ENCODE measurements at regions not wholly inside any gene's neighbourhood (a gene's known extent, or its start where the extent isn't known, plus 50 kb on each side); places are given as distances from the start of the nearest gene placed in this dataset.

DNA sequence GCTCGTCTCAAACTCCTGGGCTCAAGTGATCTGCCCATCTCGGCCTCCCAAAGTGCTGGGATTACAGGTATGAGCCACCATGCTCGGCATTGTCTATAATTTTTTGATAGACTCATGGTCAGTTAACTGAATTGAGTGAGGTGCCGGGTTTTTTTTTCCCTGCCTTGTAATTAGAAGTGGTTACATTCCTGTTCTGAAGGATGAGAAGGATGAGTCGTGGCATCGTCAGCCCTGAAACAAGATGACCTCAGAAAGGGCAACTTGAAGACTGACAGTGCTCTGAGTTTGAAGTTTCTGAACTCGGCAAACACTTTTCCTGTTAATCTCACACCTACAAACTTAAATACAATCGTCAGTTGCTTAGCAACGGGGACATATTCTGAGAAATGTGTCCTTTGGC, 158.7 kb upstream of the PDE10A start:
- DNase-seq (ENCODE audit: low read depth): no peak
- H3K4me3 ChIP-seq (ENCODE audit: low read depth, low read length): no peak overlapping the region
- TF ChIP-seq, protein P1, sequence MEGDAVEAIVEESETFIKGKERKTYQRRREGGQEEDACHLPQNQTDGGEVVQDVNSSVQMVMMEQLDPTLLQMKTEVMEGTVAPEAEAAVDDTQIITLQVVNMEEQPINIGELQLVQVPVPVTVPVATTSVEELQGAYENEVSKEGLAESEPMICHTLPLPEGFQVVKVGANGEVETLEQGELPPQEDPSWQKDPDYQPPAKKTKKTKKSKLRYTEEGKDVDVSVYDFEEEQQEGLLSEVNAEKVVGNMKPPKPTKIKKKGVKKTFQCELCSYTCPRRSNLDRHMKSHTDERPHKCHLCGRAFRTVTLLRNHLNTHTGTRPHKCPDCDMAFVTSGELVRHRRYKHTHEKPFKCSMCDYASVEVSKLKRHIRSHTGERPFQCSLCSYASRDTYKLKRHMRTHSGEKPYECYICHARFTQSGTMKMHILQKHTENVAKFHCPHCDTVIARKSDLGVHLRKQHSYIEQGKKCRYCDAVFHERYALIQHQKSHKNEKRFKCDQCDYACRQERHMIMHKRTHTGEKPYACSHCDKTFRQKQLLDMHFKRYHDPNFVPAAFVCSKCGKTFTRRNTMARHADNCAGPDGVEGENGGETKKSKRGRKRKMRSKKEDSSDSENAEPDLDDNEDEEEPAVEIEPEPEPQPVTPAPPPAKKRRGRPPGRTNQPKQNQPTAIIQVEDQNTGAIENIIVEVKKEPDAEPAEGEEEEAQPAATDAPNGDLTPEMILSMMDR (IDR thresholded peaks at IDR 0.05; ENCODE audit: insufficient read depth, low read depth, low read length): no peak

DNA sequence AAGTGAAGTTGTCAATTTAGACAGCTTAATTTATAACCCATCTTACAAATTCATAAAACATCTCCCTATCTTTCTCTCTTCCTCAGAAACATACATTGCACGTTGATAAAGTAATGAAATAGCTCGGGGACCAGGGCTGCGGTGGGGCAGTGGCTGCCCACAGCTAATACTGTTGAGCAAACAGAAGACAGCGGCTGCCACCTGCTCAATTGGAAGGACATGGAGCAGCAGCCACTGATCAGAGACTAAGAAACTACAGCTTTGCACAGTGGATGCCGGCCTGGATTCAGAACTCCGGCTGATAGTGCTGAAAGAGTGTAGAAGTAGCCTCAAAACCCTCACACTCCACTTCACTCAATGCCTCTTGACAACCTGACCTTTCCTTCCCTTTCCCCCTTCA, 157.9 kb upstream of the PDE10A start:
- TF ChIP-seq, protein P1 (IDR thresholded peaks at IDR 0.05; ENCODE audit: insufficient read depth, low read depth, low read length): no peak
- no peak for DNase-seq (ENCODE audit: low read depth)
- no peak overlapping the region for H3K4me3 ChIP-seq (ENCODE audit: low read depth, low read length)

DNA sequence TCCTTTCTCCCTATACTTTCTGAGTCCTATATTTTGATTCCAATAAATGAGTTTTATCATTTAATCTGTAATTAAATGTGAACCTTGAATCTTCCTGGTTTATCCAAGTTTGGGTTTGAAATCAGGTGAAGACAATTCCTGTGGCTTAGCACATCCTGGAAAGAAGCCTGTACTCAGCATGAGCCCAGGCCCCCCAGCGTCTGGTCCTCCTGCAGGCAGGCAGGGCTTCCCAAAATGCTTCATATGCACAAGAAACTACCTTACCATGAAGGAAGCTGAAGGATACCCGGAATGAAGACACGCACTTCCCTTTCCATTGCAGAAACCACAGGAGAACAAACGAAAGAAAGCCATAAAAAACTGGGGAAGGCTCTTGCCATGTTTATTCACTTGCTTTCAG, 157.4 kb upstream of the PDE10A start:
- H3K4me3 ChIP-seq (ENCODE audit: low read depth, low read length): no peak overlapping the region
- no peak for DNase-seq (ENCODE audit: low read depth)
- TF ChIP-seq, protein P1 (IDR thresholded peaks at IDR 0.05; ENCODE audit: insufficient read depth, low read depth, low read length): no peak

DNA sequence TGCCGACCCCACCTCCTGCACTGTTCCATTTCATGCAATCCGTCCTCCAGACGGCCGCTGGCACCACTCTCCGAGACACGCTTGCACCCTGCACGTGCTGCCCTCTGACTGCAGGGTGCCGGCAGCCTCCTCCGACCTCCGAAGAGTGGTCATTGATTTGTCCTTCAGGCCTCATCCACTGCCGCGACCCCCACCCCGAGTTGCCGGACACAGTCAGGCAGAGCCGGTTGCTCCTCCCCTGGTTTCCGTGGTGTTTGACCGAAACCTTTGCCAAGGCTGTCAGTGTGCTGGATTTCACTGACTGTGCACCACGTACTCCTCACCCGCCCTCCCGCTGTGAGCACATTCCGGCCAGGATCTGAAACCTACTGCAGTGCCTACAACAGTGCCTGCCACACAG, 156.4 kb upstream of the PDE10A start:
- no peak overlapping the region for H3K4me3 ChIP-seq (ENCODE audit: low read depth, low read length)
- TF ChIP-seq, protein P1 (IDR thresholded peaks at IDR 0.05; ENCODE audit: insufficient read depth, low read depth, low read length): no peak
- no peak for DNase-seq (ENCODE audit: low read depth)

DNA sequence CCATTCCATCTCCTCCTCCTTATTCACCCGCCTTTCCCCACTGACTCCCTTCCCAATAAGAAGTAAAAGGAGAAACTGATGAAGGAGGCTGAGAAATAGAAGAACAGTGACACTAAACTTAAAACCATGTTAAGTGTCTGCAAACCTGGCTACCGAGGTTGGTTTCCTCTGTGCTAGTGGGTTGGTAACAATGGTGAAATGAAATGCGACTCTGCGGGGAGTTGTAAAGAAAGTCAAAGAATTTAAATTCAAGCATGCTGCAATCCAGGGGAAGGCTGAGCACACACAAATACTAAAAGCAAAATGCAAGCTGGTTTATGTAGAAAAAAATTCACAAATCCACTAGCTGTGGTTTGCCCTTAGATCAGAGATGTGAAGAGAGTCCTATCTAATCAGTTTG, 155.2 kb upstream of the PDE10A start:
- TF ChIP-seq, protein P1 (IDR thresholded peaks at IDR 0.05; ENCODE audit: insufficient read depth, low read depth, low read length): no peak
- H3K4me3 ChIP-seq (ENCODE audit: low read depth, low read length): no peak overlapping the region
- no peak for DNase-seq (ENCODE audit: low read depth)

DNA sequence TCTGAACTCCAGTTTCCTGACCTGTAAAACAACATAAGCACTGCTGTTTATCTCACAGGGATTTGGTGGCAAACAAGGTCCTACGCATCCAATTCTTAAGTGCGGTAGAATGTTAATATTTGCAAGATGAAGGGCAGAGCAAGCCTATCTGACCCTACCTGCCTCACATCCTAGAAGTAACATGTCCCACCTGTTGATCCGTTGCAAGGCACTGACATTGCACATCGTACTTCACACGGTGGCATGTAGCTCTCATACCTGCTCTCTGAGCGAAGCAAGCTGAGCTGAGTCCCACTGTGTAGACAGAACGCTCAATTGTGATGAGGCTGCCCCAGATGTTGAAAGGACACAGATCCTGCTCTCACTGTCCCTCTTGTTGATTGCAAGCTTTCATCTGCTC, 154.7 kb upstream of the PDE10A start:
- H3K4me3 ChIP-seq (ENCODE audit: low read depth, low read length): no peak overlapping the region
- TF ChIP-seq, protein P1 (IDR thresholded peaks at IDR 0.05; ENCODE audit: insufficient read depth, low read depth, low read length): no peak
- no peak for DNase-seq (ENCODE audit: low read depth)

DNA sequence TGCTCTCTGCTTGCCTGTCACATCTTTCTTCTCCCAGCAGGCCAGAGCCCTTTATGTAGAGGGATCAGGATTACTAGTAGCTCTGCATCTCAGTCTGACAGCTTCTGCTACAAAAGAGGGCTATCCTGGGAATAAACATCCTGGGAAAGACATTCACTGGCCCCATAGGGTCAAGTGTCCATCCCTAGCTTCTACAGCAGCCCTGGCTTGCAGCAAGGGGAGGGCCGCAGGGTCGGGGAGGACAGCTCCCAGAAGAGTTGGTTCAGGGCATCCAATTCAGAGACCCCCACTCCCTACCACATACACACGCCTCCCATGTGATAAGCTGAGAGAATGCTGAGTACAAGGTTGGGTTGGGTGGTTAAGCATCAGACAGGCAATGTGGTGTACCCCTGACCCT, 154.1 kb upstream of the PDE10A start:
- TF ChIP-seq, protein P1 (IDR thresholded peaks at IDR 0.05; ENCODE audit: insufficient read depth, low read depth, low read length): no peak
- DNase-seq (ENCODE audit: low read depth): no peak
- H3K4me3 ChIP-seq (ENCODE audit: low read depth, low read length): no peak overlapping the region

Measured in fibroblast of villous mesenchyme (primary cell).